ENCODE measurements at regions not wholly inside any gene's neighbourhood (a gene's known extent, or its start where the extent isn't known, plus 50 kb on each side); places are given as distances from the start of the nearest gene placed in this dataset.

GRCh38 chr6:146890172-146890571, 291.4 kb downstream of the ADGB start (continued):
- TF ChIP-seq CTCF (IDR thresholded peaks at IDR 0.05; ENCODE audit: low read depth, low read length, missing input control), result no peak
- TF ChIP-seq YY1 (IDR thresholded peaks at IDR 0.05), result no peak
- no peak for TF ChIP-seq RXRA (IDR thresholded peaks at IDR 0.05)
- TF ChIP-seq MAX (IDR thresholded peaks at IDR 0.05), result no peak
- no peak for TF ChIP-seq GABPA (IDR thresholded peaks at IDR 0.05 in 1 of 2, conservative IDR thresholded peaks at IDR 0.05 in 1 of 2)

GRCh38 chr6:146890644-146891434, 292.1 kb downstream of the ADGB start:
- no peak overlapping the region for H3K9ac ChIP-seq (ENCODE audit: low read depth in 1 of 2, low read length in 2 of 2)
- DNase-seq (ENCODE audit: low spot score), result no peak
- WGBS, result 96% methylated on average over 9 of the region's 9 CpGs

GRCh38 chr6:146891615-146892265, 293.0 kb downstream of the ADGB start:
- no peaks in the 10 kb centered on the region for H3K4me1 ChIP-seq (ENCODE audit: control insufficient read depth in 4 of 4, insufficient read depth in 4 of 4, low read length in 3 of 4)
- H3K27me3 ChIP-seq (ENCODE audit: control insufficient read depth in 4 of 4, insufficient read depth in 4 of 4, low read length in 3 of 4), result no peaks in the 10 kb centered on the region
- H3K36me3 ChIP-seq (ENCODE audit: control insufficient read depth in 4 of 4, insufficient read depth in 3 of 4, low read depth in 1 of 4, low read length in 3 of 4), result no peaks in the 10 kb centered on the region
- no peaks in the 10 kb centered on the region for H3K9me3 ChIP-seq (ENCODE audit: control insufficient read depth in 4 of 4, low read length in 3 of 4)
- WGBS, result 95% methylated on average over 3 of the region's 3 CpGs
- H3K9ac ChIP-seq (ENCODE audit: low read depth in 1 of 2, low read length in 2 of 2), result no peak overlapping the region
- TF ChIP-seq FOXA2 (IDR thresholded peaks at IDR 0.05) (no peak), SP1 (IDR thresholded peaks at IDR 0.05) (no peak), JUND (IDR thresholded peaks at IDR 0.05) (no peak), CTCF (IDR thresholded peaks at IDR 0.05; ENCODE audit: low read depth, low read length, missing input control) (no peak), ZBTB33 (IDR thresholded peaks at IDR 0.05) (no peak), TAF1 (conservative IDR thresholded peaks at IDR 0.05) (no peak), GABPA (IDR thresholded peaks at IDR 0.05 in 1 of 2, conservative IDR thresholded peaks at IDR 0.05 in 1 of 2) (no peak), YY1 (IDR thresholded peaks at IDR 0.05) (no peak), MAX (IDR thresholded peaks at IDR 0.05) (no peak), ATF3 (IDR thresholded peaks at IDR 0.05) (no peak), REST (IDR thresholded peaks at IDR 0.05) (no peak), NR2F2 (IDR thresholded peaks at IDR 0.05) (no peak), FOXA1 (IDR thresholded peaks at IDR 0.05) (no peak), HNF4G (IDR thresholded peaks at IDR 0.05) (no peak), RXRA (IDR thresholded peaks at IDR 0.05) (no peak), RAD21 (IDR thresholded peaks at IDR 0.05) (no peak), EGR1 (IDR thresholded peaks at IDR 0.05; ENCODE audit: low read depth in 2 of 2) (no peak)
- no peak overlapping the region for H3K4me3 ChIP-seq (ENCODE audit: low read depth in 1 of 3, low read length in 3 of 3)
- DNase-seq (ENCODE audit: low spot score), result no peak
- H3K27ac ChIP-seq (ENCODE audit: low read depth in 1 of 2, low read length in 2 of 2), result no peak overlapping the region

More at GRCh38 chr6:146890644-146891434, 292.1 kb downstream of the ADGB start:
- Histone ChIP-seq H3K36me3 (ENCODE audit: control insufficient read depth in 4 of 4, insufficient read depth in 3 of 4, low read depth in 1 of 4, low read length in 3 of 4) (no peaks in the 10 kb centered on the region), H3K4me1 (ENCODE audit: control insufficient read depth in 4 of 4, insufficient read depth in 4 of 4, low read length in 3 of 4) (no peaks in the 10 kb centered on the region), H3K27me3 (ENCODE audit: control insufficient read depth in 4 of 4, insufficient read depth in 4 of 4, low read length in 3 of 4) (no peaks in the 10 kb centered on the region), H3K9me3 (ENCODE audit: control insufficient read depth in 4 of 4, low read length in 3 of 4) (no peaks in the 10 kb centered on the region), H3K4me3 (ENCODE audit: low read depth in 1 of 3, low read length in 3 of 3) (no peak overlapping the region), H3K27ac (ENCODE audit: low read depth in 1 of 2, low read length in 2 of 2) (no peak overlapping the region)
- TF ChIP-seq NR2F2 (IDR thresholded peaks at IDR 0.05) (no peak), HNF4A (conservative IDR thresholded peaks at IDR 0.05) (no peak)
